GM12891 (cell line): ENCODE measurements at regions not wholly inside any gene's neighbourhood (a gene's known extent, or its start where the extent isn't known, plus 50 kb on each side); places are given as distances from the start of the nearest gene placed in this dataset.

Source experiments
- POLR2A ChIP-seq: IDR thresholded peaks from 2 replicates; pipeline ENCODE4 v1.6.1; 2011; ENCODE audit warnings: low read depth, low read length, control low read depth
- TAF1 ChIP-seq: IDR thresholded peaks from 2 replicates; pipeline ENCODE4 v1.6.1; 2011; ENCODE audit warnings: low read depth, low read length, control low read depth

DNA sequence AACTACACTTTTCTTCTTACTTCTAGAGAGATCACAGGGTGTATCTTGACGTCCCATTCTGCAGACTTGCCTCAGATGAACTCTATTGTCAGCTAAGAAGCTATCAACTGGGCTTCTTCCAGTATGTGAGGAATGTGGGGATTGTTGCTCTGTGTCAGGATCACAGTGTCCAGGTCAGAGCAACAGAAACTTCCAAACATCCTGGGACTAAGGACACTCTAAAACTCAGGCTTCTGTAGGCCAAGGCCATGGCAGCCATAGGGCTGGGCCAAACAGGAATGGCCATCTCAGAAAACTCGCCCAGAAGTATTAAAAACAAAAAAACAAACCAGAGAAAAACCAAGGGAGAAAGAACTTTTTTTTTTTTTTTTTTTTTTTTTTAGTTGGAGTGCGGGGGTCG lies 210.0 kb upstream of the CLINT1 start:
- TF ChIP-seq TAF1 (no peak), POLR2A (no peak)
